UCSD-AML1 (cell line): ENCODE measurements at regions not wholly inside any gene's neighbourhood (a gene's known extent, or its start where the extent isn't known, plus 50 kb on each side); places are given as distances from the start of the nearest gene placed in this dataset.

ENCODE experiments used
- DNase-seq: peaks from one replicate; lab custom pipeline; 2025; ENCODE audit not compliant: unreplicated experiment; lab: John Stamatoyannopoulos, UW

GRCh38 chr1:22284906-22285548 lies 142.1 kb upstream of the WNT4 start:
- no peak for DNase-seq

- no peak for DNase-seq
These were observed 142.9 kb upstream of the WNT4 start for GRCh38 chr1:22285549-22286396.

GRCh38 chr1:22286491-22286890 lies 143.6 kb upstream of the WNT4 start:
- no peak for DNase-seq

- no peak for DNase-seq
These were observed 144.4 kb upstream of the WNT4 start for GRCh38 chr1:22287273-22287672.

- no peak for DNase-seq
These were observed 145.1 kb upstream of the WNT4 start for GRCh38 chr1:22287946-22288520.

GRCh38 chr1:22288593-22289241 lies 145.8 kb upstream of the WNT4 start:
- DNase-seq: no peak

- no peak for DNase-seq
These were observed 146.6 kb upstream of the WNT4 start for GRCh38 chr1:22289307-22289995.

GRCh38 chr1:22290157-22290556 lies 147.3 kb upstream of the WNT4 start:
- no peak for DNase-seq

GRCh38 chr1:22290611-22291010 lies 147.7 kb upstream of the WNT4 start:
- DNase-seq: no peak

- no peak for DNase-seq
These were observed 148.2 kb upstream of the WNT4 start for GRCh38 chr1:22291057-22291456.

GRCh38 chr1:22291494-22291893 lies 148.6 kb upstream of the WNT4 start:
- no peak for DNase-seq

- DNase-seq: no peak
These were observed 149.3 kb upstream of the WNT4 start for GRCh38 chr1:22292011-22292788.

- DNase-seq: no peak
These were observed 152.5 kb upstream of the WNT4 start for GRCh38 chr1:22295396-22295795.

- DNase-seq: no peak
These were observed 153.0 kb upstream of the WNT4 start for GRCh38 chr1:22295856-22296255.

GRCh38 chr1:22296701-22297591 lies 154.0 kb upstream of the WNT4 start:
- no peak for DNase-seq

GRCh38 chr1:22297999-22298398 lies 153.7 kb upstream of the ZBTB40 start:
- DNase-seq: no peak

GRCh38 chr1:22303816-22304215 lies 147.8 kb upstream of the ZBTB40 start:
- no peak for DNase-seq

GRCh38 chr1:22309572-22309971 lies 142.1 kb upstream of the ZBTB40 start:
- no peak for DNase-seq

GRCh38 chr1:22311461-22311860 lies 140.2 kb upstream of the ZBTB40 start:
- DNase-seq: no peak
